ENCODE measurements at regions not wholly inside any gene's neighbourhood (a gene's known extent, or its start where the extent isn't known, plus 50 kb on each side); places are given as distances from the start of the nearest gene placed in this dataset.

DNA sequence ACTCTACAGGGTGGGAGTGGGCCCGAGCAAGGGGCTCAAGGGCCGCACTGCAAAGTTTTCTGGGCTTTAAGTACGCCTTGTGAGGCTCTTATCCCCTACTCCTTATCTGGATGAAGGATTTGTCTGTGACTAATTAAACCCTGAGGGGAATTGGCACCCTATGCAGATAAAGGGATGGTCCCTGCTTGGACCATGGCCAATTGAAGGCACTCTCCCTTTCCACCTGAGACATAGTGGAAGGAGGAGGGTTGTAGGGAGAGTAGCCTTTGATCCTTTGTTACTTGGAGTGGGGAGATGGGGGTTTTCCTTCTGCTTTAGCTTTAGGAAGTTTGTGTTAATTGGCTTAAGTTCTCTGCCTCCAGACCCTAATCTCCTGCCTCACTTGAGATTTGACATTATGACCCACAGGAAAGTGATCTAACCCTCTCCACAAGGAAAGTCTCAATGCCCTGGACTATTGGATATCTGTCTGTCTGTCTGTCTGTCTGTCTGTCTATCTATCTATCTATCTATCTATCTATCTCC lies 1158.8 kb upstream of the SORCS1 start:
- TF ChIP-seq, protein P1, sequence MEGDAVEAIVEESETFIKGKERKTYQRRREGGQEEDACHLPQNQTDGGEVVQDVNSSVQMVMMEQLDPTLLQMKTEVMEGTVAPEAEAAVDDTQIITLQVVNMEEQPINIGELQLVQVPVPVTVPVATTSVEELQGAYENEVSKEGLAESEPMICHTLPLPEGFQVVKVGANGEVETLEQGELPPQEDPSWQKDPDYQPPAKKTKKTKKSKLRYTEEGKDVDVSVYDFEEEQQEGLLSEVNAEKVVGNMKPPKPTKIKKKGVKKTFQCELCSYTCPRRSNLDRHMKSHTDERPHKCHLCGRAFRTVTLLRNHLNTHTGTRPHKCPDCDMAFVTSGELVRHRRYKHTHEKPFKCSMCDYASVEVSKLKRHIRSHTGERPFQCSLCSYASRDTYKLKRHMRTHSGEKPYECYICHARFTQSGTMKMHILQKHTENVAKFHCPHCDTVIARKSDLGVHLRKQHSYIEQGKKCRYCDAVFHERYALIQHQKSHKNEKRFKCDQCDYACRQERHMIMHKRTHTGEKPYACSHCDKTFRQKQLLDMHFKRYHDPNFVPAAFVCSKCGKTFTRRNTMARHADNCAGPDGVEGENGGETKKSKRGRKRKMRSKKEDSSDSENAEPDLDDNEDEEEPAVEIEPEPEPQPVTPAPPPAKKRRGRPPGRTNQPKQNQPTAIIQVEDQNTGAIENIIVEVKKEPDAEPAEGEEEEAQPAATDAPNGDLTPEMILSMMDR (IDR thresholded peaks at IDR 0.05), result no peak
- no peak for TF ChIP-seq POLR2A (IDR thresholded peaks at IDR 0.05)

Data from heart left ventricle (tissue), 13 donors.